ACC112 (cell line): ENCODE measurements at regions not wholly inside any gene's neighbourhood (a gene's known extent, or its start where the extent isn't known, plus 50 kb on each side); places are given as distances from the start of the nearest gene placed in this dataset.
"Not testable (repeated sequence)": the region's sequence is repeated elsewhere in the genome, so short reads cannot be mapped to it uniquely, and the experiment has no call there.

Experiments
- H2AFZ ChIP-seq: fragments of 200-600 bp; sonication (generic); one replicate; pipeline ENCODE4 v1.6.0; 2017; ENCODE audit warnings: antibody characterized with exemption, low read length; ENCODE audit not compliant: unreplicated experiment
- H3K27ac ChIP-seq: fragments of 200-600 bp; sonication (generic); 2 replicates; pipeline ENCODE4 v1.5.1; 2014; ENCODE audit warnings: low read depth, mild to moderate bottlenecking, antibody characterized with exemption, low read length, moderate library complexity
- H3K27me3 ChIP-seq: fragments of 200-600 bp; sonication (generic); 2 replicates; pipeline ENCODE4 v1.6.1; 2014; ENCODE audit warnings: mild to moderate bottlenecking, antibody characterized with exemption, low read length, moderate library complexity, mixed read lengths; ENCODE audit not compliant: insufficient read depth
- H3K36me3 ChIP-seq: fragments of 200-600 bp; sonication (generic); 2 replicates; pipeline ENCODE4 v1.6.1; 2016; ENCODE audit warnings: mild to moderate bottlenecking, antibody characterized with exemption, low read length, moderate library complexity, mixed read lengths; ENCODE audit not compliant: insufficient read depth
- H3K4me1 ChIP-seq: fragments of 200-600 bp; sonication (generic); one replicate; pipeline ENCODE4 v1.6.1; 2016; ENCODE audit warnings: low read length, mixed read lengths; ENCODE audit not compliant: insufficient read depth, unreplicated experiment, control insufficient read depth
- H3K4me3 ChIP-seq: fragments of 200-600 bp; sonication (generic); 2 replicates; pipeline ENCODE4 v1.5.1; 2014; ENCODE audit warnings: mild to moderate bottlenecking, low read depth, low read length
- H3K79me2 ChIP-seq: fragments of 200-600 bp; sonication (generic); one replicate; pipeline ENCODE4 v1.6.0; 2016; ENCODE audit warnings: low read length; ENCODE audit not compliant: control insufficient read depth, unreplicated experiment, insufficient read depth

DNA sequence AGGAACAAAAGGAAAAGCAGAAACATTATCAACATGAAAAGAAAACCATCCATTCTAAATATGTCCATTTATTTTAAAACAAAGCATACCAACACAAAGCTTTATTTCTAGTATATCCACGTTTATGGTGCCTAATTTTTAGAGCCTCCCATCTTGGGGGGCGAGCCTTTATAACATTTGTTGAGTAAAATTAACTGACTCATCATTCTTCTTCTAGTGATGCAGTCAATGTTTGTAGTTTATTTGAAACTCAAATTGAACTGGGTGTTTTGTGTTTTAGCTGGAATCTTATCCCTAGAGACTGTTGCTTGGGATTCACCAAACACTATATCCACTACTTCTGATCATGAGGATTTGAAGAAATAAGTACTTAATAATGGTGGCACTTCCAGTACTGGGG lies 366.4 kb upstream of the NPVF start:
- Histone ChIP-seq H3K27me3 (no peaks in the 10 kb centered on the region), H3K79me2 (no peaks in the 10 kb centered on the region), H2AFZ (no peak overlapping the region), H3K4me3 (no peak overlapping the region), H3K4me1 (no peaks in the 10 kb centered on the region), H3K27ac (no peak overlapping the region), H3K36me3 (no peaks in the 10 kb centered on the region)

DNA sequence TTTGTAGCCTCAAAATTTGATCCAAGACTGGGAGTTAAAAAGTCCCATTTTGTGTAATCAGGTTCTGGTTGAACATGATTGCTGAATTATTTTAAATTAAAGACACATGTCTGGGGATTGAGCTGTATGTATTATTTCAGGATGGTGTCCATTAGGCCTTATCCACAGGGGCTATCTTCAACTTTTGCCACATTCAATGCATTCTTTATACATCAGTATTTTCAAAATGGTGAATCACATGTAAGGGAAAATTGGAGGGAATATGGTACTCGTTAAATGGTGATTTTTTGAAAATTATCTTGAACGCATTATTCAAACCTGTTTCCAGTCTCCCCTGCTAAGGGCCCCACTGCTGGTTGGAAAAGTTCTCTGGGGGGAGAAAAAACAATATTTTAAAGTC lies 367.7 kb upstream of the NPVF start:
- Histone ChIP-seq H3K4me3 (no peak overlapping the region), H3K79me2 (no peaks in the 10 kb centered on the region), H3K27ac (no peak overlapping the region), H3K27me3 (no peaks in the 10 kb centered on the region), H3K4me1 (no peaks in the 10 kb centered on the region), H2AFZ (no peak overlapping the region), H3K36me3 (no peaks in the 10 kb centered on the region)

DNA sequence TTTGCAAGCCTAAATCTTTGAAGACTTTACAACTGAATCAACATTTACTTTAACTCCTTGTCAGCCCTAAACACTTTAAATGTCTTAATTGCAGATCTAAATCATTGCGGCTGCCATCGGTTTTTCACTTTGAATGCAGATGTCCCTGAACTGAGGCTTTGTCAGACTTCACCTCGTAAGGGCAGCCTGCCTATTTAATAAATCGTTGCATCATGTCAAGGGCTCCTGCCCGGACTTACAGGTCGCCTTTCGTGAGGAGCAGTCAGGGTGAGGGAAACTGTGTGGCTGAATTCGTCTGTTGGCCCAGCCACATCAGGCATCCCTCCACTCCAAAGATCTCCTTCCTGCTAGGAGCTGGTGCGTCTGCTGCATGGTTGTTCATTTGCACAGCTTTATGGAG lies 368.2 kb upstream of the NPVF start:
- H3K79me2 ChIP-seq: no peaks in the 10 kb centered on the region
- H3K27ac ChIP-seq: no peak overlapping the region
- H3K4me3 ChIP-seq: no peak overlapping the region
- H2AFZ ChIP-seq: no peak overlapping the region
- no peaks in the 10 kb centered on the region for H3K4me1 ChIP-seq
- H3K36me3 ChIP-seq: no peaks in the 10 kb centered on the region
- no peaks in the 10 kb centered on the region for H3K27me3 ChIP-seq

- H3K4me3 ChIP-seq: no peak overlapping the region
- no peak overlapping the region for H3K27ac ChIP-seq
- no peaks in the 10 kb centered on the region for H3K36me3 ChIP-seq
- no peaks in the 10 kb centered on the region for H3K4me1 ChIP-seq
- H3K79me2 ChIP-seq: no peaks in the 10 kb centered on the region
- H3K27me3 ChIP-seq: no peaks in the 10 kb centered on the region
- H2AFZ ChIP-seq: no peak overlapping the region
Observed at GRCh38 chr7:25597946-25598345, 369.7 kb upstream of the NPVF start.

DNA sequence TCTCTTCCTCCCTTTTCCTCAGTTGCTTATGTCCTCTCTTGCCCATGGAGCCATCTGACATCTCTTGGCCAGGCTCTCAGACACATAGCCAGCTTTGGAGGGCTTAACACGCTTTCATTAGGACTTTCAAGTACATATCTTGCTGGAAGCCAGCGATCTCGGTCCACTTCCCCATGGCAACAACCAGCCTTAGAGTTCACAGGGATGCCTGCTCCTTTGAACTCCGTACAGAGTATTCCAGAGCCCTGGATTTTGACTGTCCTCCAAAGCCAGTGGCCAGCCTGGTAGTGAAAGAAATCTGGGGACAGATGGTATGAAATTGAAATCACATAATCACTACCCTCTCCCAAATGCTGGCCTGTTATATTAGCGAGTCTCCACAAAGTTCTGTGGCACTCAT lies 370.5 kb upstream of the NPVF start:
- Histone ChIP-seq H3K4me1 (no peaks in the 10 kb centered on the region), H3K36me3 (no peaks in the 10 kb centered on the region), H3K27ac (no peak overlapping the region), H2AFZ (no peak overlapping the region), H3K4me3 (no peak overlapping the region), H3K79me2 (no peaks in the 10 kb centered on the region), H3K27me3 (no peaks in the 10 kb centered on the region)

- H2AFZ ChIP-seq: no peak overlapping the region
Observed at GRCh38 chr7:25600262-25600920, 372.1 kb upstream of the NPVF start.

DNA sequence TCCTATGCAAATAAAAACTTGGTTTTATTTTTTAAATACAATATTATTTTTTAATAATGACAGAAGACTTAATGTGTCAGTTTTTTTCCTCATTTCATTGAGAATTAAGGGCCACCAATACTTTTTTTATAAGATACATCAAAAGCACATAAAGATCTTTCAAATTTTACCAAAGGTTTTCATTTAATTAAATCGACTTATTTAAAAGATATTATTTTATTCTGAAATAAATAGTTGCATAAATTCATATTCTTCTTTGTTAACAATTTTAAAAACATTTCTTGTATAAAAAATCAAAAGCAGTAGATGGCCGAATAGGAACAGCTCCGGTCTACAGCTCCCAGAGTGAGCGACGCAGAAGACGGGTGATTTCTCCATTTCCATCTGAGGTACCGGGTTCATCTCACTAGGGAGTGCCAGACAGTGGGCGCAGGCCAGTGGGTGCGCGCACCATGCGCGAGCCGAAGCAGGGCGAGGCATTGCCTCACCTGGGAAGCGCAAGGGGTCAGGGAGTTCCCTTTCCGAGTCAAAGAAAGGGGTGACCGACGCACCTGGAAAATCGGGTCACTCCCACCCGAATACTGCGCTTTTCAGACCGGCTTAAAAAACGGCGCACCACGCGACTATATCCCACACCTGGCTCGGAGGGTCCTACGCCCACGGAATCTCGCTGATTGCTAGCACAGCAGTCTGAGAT lies 374.6 kb upstream of the NPVF start:
- H3K36me3 ChIP-seq, H3K27ac ChIP-seq: not testable (repeated sequence)

More at GRCh38 chr7:25600262-25600920, 372.1 kb upstream of the NPVF start:
- H3K36me3 ChIP-seq: no peaks in the 10 kb centered on the region
- H3K4me1 ChIP-seq: no peaks in the 10 kb centered on the region
- no peaks in the 10 kb centered on the region for H3K79me2 ChIP-seq
- no peak overlapping the region for H3K27ac ChIP-seq
- no peak overlapping the region for H3K4me3 ChIP-seq
- H3K27me3 ChIP-seq: no peaks in the 10 kb centered on the region

GRCh38 chr7:25603427-25603740 lies 375.1 kb upstream of the NPVF start:
- H3K4me3 ChIP-seq, H3K27ac ChIP-seq, H2AFZ ChIP-seq, H3K27me3 ChIP-seq, H3K36me3 ChIP-seq, H3K4me1 ChIP-seq, H3K79me2 ChIP-seq: not testable (repeated sequence)

More for the DNA sequence above, 374.6 kb upstream of the NPVF start:
- not testable (repeated sequence) for H3K4me3 ChIP-seq, H3K79me2 ChIP-seq, H2AFZ ChIP-seq, H3K27me3 ChIP-seq, H3K4me1 ChIP-seq

DNA sequence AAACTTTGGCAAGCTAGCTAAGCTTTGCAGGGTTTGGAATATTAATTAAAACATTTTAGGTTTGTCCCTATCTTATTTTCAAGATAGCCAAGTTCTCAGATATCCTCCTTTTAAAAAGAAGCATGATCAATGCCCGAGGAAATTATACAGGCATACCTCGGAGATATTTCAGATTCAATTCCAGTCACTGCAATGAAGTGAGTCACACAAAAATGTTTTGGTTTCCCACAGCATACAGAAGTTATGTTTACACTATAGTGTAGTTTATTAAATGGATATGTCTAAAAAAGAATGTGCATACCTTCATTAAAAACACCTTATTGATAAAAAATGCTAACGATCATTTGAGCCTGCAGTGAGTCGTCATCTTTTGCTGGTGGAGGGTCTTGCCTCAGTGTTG lies 382.9 kb upstream of the NPVF start:
- no peaks in the 10 kb centered on the region for H3K36me3 ChIP-seq
- no peak overlapping the region for H3K4me3 ChIP-seq
- no peaks in the 10 kb centered on the region for H3K79me2 ChIP-seq
- H3K27me3 ChIP-seq: no peaks in the 10 kb centered on the region
- no peak overlapping the region for H2AFZ ChIP-seq
- H3K27ac ChIP-seq: no peak overlapping the region
- no peaks in the 10 kb centered on the region for H3K4me1 ChIP-seq

GRCh38 chr7:25613912-25614311 lies 385.6 kb upstream of the NPVF start:
- no peaks in the 10 kb centered on the region for H3K27me3 ChIP-seq
- H3K36me3 ChIP-seq: no peaks in the 10 kb centered on the region
- no peaks in the 10 kb centered on the region for H3K4me1 ChIP-seq
- no peaks in the 10 kb centered on the region for H3K79me2 ChIP-seq
- H2AFZ ChIP-seq: no peak overlapping the region
- H3K4me3 ChIP-seq: no peak overlapping the region
- H3K27ac ChIP-seq: no peak overlapping the region

GRCh38 chr7:25614415-25614814 lies 386.1 kb upstream of the NPVF start:
- H3K4me1 ChIP-seq: no peaks in the 10 kb centered on the region
- no peaks in the 10 kb centered on the region for H3K27me3 ChIP-seq
- H2AFZ ChIP-seq: no peak overlapping the region
- H3K4me3 ChIP-seq: no peak overlapping the region
- no peaks in the 10 kb centered on the region for H3K36me3 ChIP-seq
- H3K79me2 ChIP-seq: no peaks in the 10 kb centered on the region
- no peak overlapping the region for H3K27ac ChIP-seq
